Testis (tissue), 2 donors: ENCODE measurements at regions not wholly inside any gene's neighbourhood (a gene's known extent, or its start where the extent isn't known, plus 50 kb on each side); places are given as distances from the start of the nearest gene placed in this dataset.

ENCODE experiments used
- DNase-seq: peaks from one replicate; pipeline ENCODE4 v3.0.0-alpha.2; 2019
- H3K27ac ChIP-seq, 2 donors: fragments of 200-600 bp; sonication (generic); one replicate each; pipeline ENCODE4 v1.5.1; 2019
- H3K27me3 ChIP-seq: fragments of 200-600 bp; sonication (generic); one replicate; pipeline ENCODE4 v1.5.1; 2019
- H3K36me3 ChIP-seq: fragments of 200-600 bp; sonication (generic); one replicate; pipeline ENCODE4 v1.5.1; 2017; ENCODE audit warnings: low read depth; ENCODE audit errors: missing control alignments
- H3K4me1 ChIP-seq: fragments of 200-600 bp; sonication (generic); one replicate; pipeline ENCODE4 v1.5.1; 2019
- H3K4me3 ChIP-seq, 2 donors: fragments of 200-600 bp; sonication (generic); one replicate each; pipeline ENCODE4 v1.5.1; 2017 to 2019
- H3K9me3 ChIP-seq: fragments of 200-600 bp; sonication (generic); one replicate; pipeline ENCODE4 v1.5.1; 2017
- POLR2A ChIP-seq: fragments of 450-650 bp; IDR thresholded peaks from one replicate; pipeline ENCODE4 v1.6.1; 2017; ENCODE audit warnings: antibody characterized with exemption, mild to moderate bottlenecking, moderate library complexity
- WGBS, 2 donors: methylation state at CpG; one replicate each; pipeline ENCODE4 v1.1.5; 2018; 5-methylcytosine and 5-hydroxymethylcytosine counted together
- intact Hi-C: fragments of 100-400 bp; cut with DNase I; formaldehyde crosslinking; loops from one replicate; pipeline ENCODE4 v1.15.1; 2023; ENCODE audit warnings: low total_unique reads
- TF ChIP-seq, protein P1 (sequence below), 3 experiments: fragments of 450-650 bp in 2 of 3; fragments of 200-600 bp in 1 of 3; sonication (generic) in 1 of 3; IDR thresholded peaks; one replicate each; pipeline ENCODE4 v1.5.1; 2016 to 2019; ENCODE audit warnings: antibody characterized with exemption in 3 of 3, mild to moderate bottlenecking in 2 of 3, moderate library complexity in 1 of 3

DNA sequence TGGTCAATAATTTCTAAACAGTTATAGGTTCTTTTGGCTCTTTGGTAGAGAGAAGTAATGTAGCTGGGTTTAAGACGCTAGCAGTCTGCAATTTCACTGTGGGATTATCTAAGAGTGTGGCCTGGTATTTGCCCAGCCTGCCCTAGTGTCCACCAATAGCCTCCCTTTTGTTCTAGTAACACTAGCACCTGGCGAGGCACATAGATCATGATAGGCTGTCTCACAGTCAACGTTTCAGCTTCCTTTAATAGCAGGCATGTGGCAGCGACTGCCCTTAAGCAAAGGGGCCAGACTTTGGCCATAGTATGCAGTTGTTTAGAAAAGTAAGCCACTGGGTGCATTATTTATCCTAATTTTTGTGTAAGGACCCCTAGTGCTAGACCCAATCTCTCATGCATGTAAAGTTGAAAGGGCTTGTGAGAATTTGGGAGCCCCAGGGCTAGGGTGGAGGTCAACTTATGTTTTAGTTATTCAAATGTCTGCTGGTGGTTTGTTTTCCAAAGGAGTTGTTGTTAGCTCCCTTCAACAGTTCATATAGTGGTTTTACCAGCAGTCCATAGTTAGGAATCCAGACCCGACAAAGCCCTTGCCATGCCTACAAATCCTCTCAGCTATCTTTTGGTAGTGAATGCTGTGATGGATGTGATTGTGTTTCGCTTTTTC, 274.3 kb downstream of the HTR1A start:
- Histone ChIP-seq H3K4me1 (no peaks in the 10 kb centered on the region), H3K36me3 (no peaks in the 10 kb centered on the region), H3K9me3 (no peaks in the 10 kb centered on the region), H3K27me3 (no peaks in the 10 kb centered on the region), H3K4me3 (no peak overlapping the region), H3K27ac (no peak overlapping the region)
- intact Hi-C loops: no loop called here
- WGBS, 2 donors: 84 to 92% methylated on average over 6 of the region's 6 CpGs
- no peak for DNase-seq
- TF ChIP-seq, protein P1, sequence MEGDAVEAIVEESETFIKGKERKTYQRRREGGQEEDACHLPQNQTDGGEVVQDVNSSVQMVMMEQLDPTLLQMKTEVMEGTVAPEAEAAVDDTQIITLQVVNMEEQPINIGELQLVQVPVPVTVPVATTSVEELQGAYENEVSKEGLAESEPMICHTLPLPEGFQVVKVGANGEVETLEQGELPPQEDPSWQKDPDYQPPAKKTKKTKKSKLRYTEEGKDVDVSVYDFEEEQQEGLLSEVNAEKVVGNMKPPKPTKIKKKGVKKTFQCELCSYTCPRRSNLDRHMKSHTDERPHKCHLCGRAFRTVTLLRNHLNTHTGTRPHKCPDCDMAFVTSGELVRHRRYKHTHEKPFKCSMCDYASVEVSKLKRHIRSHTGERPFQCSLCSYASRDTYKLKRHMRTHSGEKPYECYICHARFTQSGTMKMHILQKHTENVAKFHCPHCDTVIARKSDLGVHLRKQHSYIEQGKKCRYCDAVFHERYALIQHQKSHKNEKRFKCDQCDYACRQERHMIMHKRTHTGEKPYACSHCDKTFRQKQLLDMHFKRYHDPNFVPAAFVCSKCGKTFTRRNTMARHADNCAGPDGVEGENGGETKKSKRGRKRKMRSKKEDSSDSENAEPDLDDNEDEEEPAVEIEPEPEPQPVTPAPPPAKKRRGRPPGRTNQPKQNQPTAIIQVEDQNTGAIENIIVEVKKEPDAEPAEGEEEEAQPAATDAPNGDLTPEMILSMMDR (IDR thresholded peaks at IDR 0.05): no peak
- no peak for TF ChIP-seq POLR2A

DNA sequence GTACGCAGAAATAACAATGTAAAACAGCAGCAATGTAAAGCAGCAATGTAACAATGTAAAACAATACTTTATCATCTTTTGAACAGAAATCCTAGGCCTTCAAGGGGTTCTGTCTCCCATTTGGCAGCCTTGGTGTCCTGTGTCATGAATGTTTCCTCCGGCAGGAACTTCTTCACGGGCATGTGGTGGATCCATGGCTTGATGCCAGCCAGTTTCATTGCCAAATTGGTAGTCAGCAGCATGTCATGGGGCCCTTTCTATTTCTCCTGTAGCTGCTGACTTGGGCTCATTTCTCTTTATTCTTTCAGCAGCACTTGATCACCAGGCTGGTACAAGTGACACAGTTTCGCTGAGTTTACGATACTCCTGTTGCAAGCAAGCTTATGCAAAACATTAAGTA, 275.3 kb downstream of the HTR1A start:
- no peaks in the 10 kb centered on the region for H3K4me1 ChIP-seq
- no peaks in the 10 kb centered on the region for H3K27me3 ChIP-seq
- H3K36me3 ChIP-seq: no peaks in the 10 kb centered on the region
- H3K27ac ChIP-seq: no peak overlapping the region
- 66 to 79% methylated on average over 5 of the region's 5 CpGs for whole genome bisulfite sequencing, 2 donors
- H3K9me3 ChIP-seq: no peaks in the 10 kb centered on the region
- no peak for TF ChIP-seq POLR2A
- TF ChIP-seq, protein P1 (IDR thresholded peaks at IDR 0.05): no peak
- intact Hi-C loops: no loop called here
- no peak overlapping the region for H3K4me3 ChIP-seq
- DNase-seq: peak; percentile 15

DNA sequence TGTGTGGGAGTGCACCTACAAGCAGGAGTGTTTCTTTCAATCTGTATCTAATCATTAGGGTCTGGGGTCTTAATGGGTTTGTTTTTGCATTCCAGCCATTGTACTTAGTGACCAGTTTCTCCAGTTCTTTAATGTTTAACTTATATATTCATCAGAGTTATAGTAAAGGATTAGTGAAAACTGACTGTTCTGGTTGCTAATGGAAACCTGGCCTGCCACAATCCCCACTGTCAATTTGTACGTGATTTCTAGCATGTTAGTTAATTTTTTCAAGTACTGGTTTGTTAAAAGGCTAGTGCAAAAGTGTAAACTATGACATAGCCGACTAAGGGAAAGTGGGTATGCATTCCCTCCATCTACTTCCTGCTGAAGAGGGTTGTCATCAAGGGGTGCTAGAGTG, 276.1 kb downstream of the HTR1A start:
- Histone ChIP-seq H3K4me1 (no peaks in the 10 kb centered on the region), H3K9me3 (no peaks in the 10 kb centered on the region), H3K27ac (no peak overlapping the region), H3K27me3 (no peaks in the 10 kb centered on the region), H3K4me3 (no peak overlapping the region), H3K36me3 (no peaks in the 10 kb centered on the region)
- WGBS, 2 donors: 58 to 60% methylated on average over 2 of the region's 2 CpGs
- DNase-seq: no peak
- no peak for TF ChIP-seq POLR2A
- intact Hi-C loops: no loop called here

DNA sequence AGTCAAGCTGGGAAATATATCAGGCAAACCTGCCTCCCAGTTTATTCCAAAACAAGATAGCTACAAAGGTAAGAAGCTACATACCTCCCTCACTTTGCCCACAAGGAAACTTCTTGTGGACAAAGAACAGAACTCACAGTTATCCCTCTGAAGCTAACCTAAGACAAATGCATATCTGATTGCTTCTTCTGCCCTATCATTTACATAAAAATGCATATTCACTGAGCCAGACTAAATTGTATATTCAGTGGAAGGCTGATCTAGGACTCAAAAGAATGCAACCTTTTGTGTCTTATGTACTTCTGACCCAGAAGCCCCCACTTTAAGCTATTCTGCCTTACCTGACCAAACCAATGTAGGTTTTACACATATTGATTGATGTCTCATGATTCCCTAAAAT, 276.8 kb downstream of the HTR1A start:
- H3K27me3 ChIP-seq: no peaks in the 10 kb centered on the region
- H3K9me3 ChIP-seq: no peaks in the 10 kb centered on the region
- no peak overlapping the region for H3K4me3 ChIP-seq
- H3K4me1 ChIP-seq: no peaks in the 10 kb centered on the region
- H3K27ac ChIP-seq: no peak overlapping the region
- TF ChIP-seq POLR2A: no peak
- TF ChIP-seq, protein P1 (IDR thresholded peaks at IDR 0.05): no peak
- intact Hi-C loops: no loop called here
- no peak for DNase-seq
- no peaks in the 10 kb centered on the region for H3K36me3 ChIP-seq

DNA sequence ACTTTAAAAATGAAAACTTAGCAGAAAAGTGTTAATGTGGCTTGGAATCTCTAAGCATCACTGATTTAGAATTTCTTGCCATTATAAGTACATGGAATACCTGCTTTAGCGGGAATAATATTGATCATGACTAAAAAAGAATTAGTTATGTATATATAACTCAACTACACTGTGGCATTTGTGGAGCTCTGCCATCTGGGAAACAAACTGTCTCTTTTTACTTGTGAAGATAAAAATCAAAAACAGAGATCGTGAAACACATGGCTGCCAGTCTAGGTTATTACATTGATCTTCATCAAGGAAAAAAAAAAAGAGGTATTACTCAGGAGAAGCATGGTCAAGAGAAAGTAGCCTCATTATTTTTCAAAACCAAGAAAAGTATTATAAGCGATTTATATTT, 287.4 kb downstream of the HTR1A start:
- H3K9me3 ChIP-seq: no peaks in the 10 kb centered on the region
- H3K27ac ChIP-seq: no peak overlapping the region
- H3K4me1 ChIP-seq: no peaks in the 10 kb centered on the region
- intact Hi-C loops: no loop called here
- H3K36me3 ChIP-seq: no peaks in the 10 kb centered on the region
- H3K4me3 ChIP-seq: no peak overlapping the region
- no peak for DNase-seq
- 80 to 82% methylated on average over 3 of the region's 3 CpGs for WGBS, 2 donors
- TF ChIP-seq, protein P1 (IDR thresholded peaks at IDR 0.05): no peak
- TF ChIP-seq POLR2A: no peak
- H3K27me3 ChIP-seq: no peaks in the 10 kb centered on the region
